ENCODE measurements at regions not wholly inside any gene's neighbourhood (a gene's known extent, or its start where the extent isn't known, plus 50 kb on each side); places are given as distances from the start of the nearest gene placed in this dataset.

DNA sequence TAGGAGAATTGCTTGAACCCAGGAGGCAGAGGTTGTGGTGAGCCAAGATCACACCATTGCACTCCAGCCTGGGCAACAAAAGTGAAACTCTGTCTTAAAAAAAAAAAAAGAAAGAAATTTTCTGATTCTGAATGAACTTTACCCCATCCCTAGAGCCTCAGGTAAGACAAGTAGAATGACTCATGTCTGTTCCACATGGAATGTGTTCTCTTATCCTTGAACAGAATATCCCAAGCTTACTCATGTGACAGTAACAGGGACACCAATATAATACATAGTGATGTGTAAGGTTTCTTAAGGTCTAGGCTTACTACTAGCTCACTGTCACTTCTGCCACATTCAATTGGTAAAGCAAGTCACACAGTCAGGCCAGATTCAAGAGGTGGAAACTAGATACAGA is 219.6 kb upstream of the BTBD3 start:
- TF ChIP-seq, protein P1, sequence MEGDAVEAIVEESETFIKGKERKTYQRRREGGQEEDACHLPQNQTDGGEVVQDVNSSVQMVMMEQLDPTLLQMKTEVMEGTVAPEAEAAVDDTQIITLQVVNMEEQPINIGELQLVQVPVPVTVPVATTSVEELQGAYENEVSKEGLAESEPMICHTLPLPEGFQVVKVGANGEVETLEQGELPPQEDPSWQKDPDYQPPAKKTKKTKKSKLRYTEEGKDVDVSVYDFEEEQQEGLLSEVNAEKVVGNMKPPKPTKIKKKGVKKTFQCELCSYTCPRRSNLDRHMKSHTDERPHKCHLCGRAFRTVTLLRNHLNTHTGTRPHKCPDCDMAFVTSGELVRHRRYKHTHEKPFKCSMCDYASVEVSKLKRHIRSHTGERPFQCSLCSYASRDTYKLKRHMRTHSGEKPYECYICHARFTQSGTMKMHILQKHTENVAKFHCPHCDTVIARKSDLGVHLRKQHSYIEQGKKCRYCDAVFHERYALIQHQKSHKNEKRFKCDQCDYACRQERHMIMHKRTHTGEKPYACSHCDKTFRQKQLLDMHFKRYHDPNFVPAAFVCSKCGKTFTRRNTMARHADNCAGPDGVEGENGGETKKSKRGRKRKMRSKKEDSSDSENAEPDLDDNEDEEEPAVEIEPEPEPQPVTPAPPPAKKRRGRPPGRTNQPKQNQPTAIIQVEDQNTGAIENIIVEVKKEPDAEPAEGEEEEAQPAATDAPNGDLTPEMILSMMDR (IDR thresholded peaks at IDR 0.05), result no peak
- TF ChIP-seq EP300 (IDR thresholded peaks at IDR 0.05) (no peak), POLR2A (IDR thresholded peaks at IDR 0.05; ENCODE audit: low read depth) (no peak)
